ENCODE measurements at regions not wholly inside any gene's neighbourhood (a gene's known extent, or its start where the extent isn't known, plus 50 kb on each side); places are given as distances from the start of the nearest gene placed in this dataset.

GRCh38 chr3:187970106-187970505, 183.9 kb upstream of the LPP start:
- no peak for DNase-seq
- Histone ChIP-seq H3K27me3 (no peaks in the 10 kb centered on the region), H3K4me3 (no peak overlapping the region), H3K36me3 (ENCODE audit: low read depth, missing control alignments) (no peaks in the 10 kb centered on the region), H3K4me1 (no peaks in the 10 kb centered on the region), H3K27ac (no peak overlapping the region), H3K9me3 (no peaks in the 10 kb centered on the region)
- TF ChIP-seq POLR2A (IDR thresholded peaks at IDR 0.05) (no peak), CTCF (IDR thresholded peaks at IDR 0.05) (no peak)
- intact Hi-C loops (cut with DNase I; ENCODE audit: low total_unique reads) = no loop called here

DNA sequence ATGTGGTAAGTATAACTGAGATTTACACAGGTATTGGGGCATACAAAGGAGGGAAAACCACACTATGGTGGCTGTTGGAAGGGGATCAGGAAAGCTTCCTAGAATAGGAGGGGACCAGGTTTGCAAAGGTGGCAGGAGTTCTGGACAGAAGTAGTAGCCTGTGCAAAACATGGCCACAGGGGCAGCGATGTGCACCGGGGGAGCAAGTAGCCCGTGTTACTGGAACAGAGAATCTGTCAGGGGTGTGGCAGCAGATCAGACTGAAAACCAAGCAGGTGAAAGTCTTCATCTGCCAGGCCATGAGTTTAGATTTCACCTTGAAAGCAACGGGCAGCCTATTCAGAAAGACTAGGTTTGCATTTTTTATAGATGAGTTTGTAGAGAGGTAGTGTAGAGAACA, 182.3 kb upstream of the LPP start:
- no peak for DNase-seq
- H3K4me1 ChIP-seq = no peaks in the 10 kb centered on the region
- no peaks in the 10 kb centered on the region for H3K27me3 ChIP-seq
- no peak for TF ChIP-seq CTCF (IDR thresholded peaks at IDR 0.05)
- TF ChIP-seq POLR2A (IDR thresholded peaks at IDR 0.05) = no peak
- 84 to 94% methylated on average over 4 of the region's 4 CpGs for WGBS, 2 donors
- H3K27ac ChIP-seq = no peak overlapping the region
- no peaks in the 10 kb centered on the region for H3K36me3 ChIP-seq (ENCODE audit: low read depth, missing control alignments)
- intact Hi-C loops (cut with DNase I; ENCODE audit: low total_unique reads) = no loop called here
- no peaks in the 10 kb centered on the region for H3K9me3 ChIP-seq
- H3K4me3 ChIP-seq = no peak overlapping the region

- Histone ChIP-seq H3K27me3 (no peaks in the 10 kb centered on the region), H3K9me3 (no peaks in the 10 kb centered on the region), H3K36me3 (ENCODE audit: low read depth, missing control alignments) (no peaks in the 10 kb centered on the region), H3K4me1 (no peaks in the 10 kb centered on the region), H3K27ac (no peak overlapping the region), H3K4me3 (no peak overlapping the region)
- intact Hi-C loops (cut with DNase I; ENCODE audit: low total_unique reads) = no loop called here
- no peak for TF ChIP-seq POLR2A (IDR thresholded peaks at IDR 0.05)
- TF ChIP-seq CTCF (IDR thresholded peaks at IDR 0.05) = no peak
- WGBS, 2 donors = 79 to 93% methylated on average over 3 of the region's 3 CpGs
- DNase-seq = no peak
These were observed 181.5 kb upstream of the LPP start for GRCh38 chr3:187972454-187972853.

GRCh38 chr3:187973977-187974870, 179.7 kb upstream of the LPP start:
- TF ChIP-seq POLR2A (IDR thresholded peaks at IDR 0.05) (no peak), CTCF (IDR thresholded peaks at IDR 0.05) (no peak)
- WGBS, 2 donors = 82 to 84% methylated on average over 9 of the region's 9 CpGs
- no peaks in the 10 kb centered on the region for H3K4me1 ChIP-seq
- no peak for DNase-seq
- H3K9me3 ChIP-seq = no peaks in the 10 kb centered on the region
- no peak overlapping the region for H3K4me3 ChIP-seq
- no peaks in the 10 kb centered on the region for H3K27me3 ChIP-seq
- H3K36me3 ChIP-seq (ENCODE audit: low read depth, missing control alignments) = no peaks in the 10 kb centered on the region
- no peak overlapping the region for H3K27ac ChIP-seq
- intact Hi-C loops (cut with DNase I; ENCODE audit: low total_unique reads) = no loop called here

- no peak overlapping the region for H3K4me3 ChIP-seq
- no peak for DNase-seq
- no peaks in the 10 kb centered on the region for H3K27me3 ChIP-seq
- H3K4me1 ChIP-seq = no peaks in the 10 kb centered on the region
- TF ChIP-seq CTCF (IDR thresholded peaks at IDR 0.05) (peak in 1 of 3 experiments; percentile 22), POLR2A (IDR thresholded peaks at IDR 0.05) (no peak)
- no peaks in the 10 kb centered on the region for H3K36me3 ChIP-seq (ENCODE audit: low read depth, missing control alignments)
- H3K9me3 ChIP-seq = no peaks in the 10 kb centered on the region
- intact Hi-C loops (cut with DNase I; ENCODE audit: low total_unique reads) = no loop called here
- no peak overlapping the region for H3K27ac ChIP-seq
- 53 to 59% methylated on average over 3 of the region's 3 CpGs for WGBS, 2 donors
These were observed 179.1 kb upstream of the LPP start for GRCh38 chr3:187974871-187975271.
